ENCODE measurements at regions not wholly inside any gene's neighbourhood (a gene's known extent, or its start where the extent isn't known, plus 50 kb on each side); places are given as distances from the start of the nearest gene placed in this dataset.
"Not testable (repeated sequence)": the region's sequence is repeated elsewhere in the genome, so short reads cannot be mapped to it uniquely, and the experiment has no call there.

GRCh38 chr3:188974856-188975599, 196.7 kb upstream of the TPRG1 start:
- DNase-seq = no peak

GRCh38 chr3:188975600-188976314, 196.0 kb upstream of the TPRG1 start:
- no peak for DNase-seq

DNA sequence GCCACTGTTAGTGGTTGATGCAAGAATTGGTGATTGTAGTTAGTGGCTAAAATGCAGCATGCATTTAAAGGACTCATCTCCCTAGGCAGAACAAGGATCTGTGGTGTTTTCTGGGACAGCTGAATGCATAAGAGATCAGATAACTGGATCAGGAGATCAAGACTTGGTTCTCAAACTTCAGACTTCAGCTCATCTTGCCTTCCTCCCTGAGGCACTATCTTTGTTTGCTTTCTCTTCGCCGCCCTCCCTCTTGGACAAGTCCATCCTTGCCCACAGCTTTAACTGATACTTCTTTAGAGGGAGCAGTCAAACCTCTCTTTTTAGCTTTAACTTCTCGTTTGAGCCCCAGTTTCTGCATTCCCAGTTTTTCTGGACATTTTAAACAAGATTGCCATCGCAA, 195.4 kb upstream of the TPRG1 start:
- no peak for DNase-seq

DNA sequence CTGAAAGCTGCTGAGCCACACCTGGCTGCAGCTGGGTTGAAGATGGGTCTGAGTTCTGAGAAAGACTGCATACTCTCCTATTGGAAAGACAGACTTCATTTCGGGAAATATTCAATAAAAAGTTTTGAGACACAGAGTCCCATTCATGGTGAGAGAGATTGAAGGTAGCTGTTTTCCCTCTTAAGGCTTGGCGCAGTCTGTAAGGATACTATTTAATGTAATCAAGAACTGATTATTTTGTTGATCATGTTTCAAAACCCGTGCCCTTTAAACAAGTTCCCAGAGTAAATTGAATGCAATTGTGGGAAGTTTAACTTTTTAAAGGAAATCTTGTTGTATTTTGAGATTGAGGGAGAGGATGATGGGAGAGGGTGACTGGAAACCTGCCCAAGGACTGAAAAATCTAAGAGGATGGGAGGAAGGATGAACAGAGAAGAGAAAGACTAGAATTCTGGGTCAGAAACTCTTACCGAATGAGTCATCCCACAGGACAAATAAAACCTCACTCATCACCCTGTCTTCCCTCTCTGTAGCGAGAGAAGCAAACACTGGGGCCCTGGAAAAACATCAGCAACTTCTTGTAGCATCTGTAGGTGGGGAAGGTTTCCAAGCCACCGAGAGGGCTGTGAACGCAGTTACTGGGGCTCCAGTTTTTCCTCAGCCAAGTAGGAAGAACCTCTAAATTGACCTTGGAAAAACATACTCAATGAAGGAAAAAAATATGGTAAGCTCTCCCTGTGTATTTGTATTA, 193.2 kb upstream of the TPRG1 start:
- no peak for DNase-seq

DNA sequence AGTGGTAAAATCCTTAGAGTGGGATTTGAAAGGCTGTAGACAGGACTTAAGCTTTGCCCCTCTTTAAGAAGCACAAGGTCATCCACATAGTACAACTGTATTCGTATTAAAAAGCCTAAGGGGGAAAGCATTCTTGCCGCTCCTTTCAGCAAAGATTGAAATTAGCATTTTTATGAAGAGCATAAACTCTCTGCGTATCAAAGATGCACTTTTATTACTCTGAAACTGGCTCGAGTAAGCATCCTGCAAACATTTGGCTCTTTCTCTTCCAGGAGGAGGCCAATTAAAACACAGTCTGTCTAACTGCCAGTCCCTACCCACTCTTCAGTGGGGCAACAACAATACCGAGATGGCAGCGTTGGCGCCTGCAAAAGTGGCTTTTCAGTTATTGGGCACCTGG, 192.5 kb upstream of the TPRG1 start:
- DNase-seq = no peak

DNA sequence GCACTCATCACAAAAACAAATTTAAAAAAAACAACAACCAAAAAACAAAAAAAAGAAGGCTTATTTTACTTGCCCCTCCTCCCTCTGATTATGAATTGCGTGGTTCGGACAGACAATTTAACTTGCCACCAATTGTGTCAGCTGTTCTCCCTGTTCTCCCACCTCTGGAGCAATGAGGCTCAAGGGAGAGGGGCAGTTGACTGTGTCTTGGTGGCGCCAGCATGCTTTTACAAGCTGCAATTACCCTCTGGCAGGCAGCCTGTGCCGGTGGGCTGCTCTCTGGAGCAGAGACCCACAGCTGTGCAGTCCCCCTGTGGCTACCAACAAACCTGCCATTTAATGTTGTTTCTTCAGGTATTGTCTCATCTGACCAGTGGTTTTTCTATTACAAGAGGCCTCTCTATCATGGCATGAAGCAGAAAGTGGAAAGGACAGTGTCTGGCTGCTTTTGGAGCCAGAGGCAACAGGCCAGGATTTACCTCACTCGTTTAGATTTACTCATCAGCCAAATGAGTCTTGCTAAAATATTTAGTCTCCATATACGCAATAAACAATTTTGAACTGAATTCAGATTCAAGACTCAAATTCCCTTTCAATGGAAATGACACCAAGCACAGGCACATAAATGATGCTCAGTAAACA, 192.0 kb upstream of the TPRG1 start:
- DNase-seq = peak in 1 of 2 experiments; percentile 19

GRCh38 chr3:188993181-188993580, 178.6 kb upstream of the TPRG1 start:
- no peak for DNase-seq

- no peak for DNase-seq
These were observed 170.2 kb upstream of the TPRG1 start for GRCh38 chr3:189001559-189001958.

DNA sequence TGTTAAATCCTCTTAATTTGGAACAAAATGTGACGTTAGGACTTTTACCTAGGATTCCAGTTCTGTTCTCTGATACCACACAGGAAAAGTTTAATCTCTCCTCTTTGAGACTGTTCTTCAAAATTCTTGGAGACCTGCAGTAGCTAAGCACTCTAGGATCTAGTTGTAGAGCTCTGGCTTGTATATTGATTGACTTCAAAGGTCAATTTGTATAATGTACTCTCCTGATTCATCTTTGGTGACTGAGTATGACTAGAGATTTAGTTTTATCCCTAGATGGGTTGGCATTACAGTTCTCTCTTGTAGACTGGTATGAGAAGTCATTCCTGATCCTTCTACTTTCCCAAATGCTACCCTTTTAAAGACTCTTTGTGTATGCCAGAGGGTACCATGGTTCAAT, 168.4 kb upstream of the TPRG1 start:
- no peak for DNase-seq

DNA sequence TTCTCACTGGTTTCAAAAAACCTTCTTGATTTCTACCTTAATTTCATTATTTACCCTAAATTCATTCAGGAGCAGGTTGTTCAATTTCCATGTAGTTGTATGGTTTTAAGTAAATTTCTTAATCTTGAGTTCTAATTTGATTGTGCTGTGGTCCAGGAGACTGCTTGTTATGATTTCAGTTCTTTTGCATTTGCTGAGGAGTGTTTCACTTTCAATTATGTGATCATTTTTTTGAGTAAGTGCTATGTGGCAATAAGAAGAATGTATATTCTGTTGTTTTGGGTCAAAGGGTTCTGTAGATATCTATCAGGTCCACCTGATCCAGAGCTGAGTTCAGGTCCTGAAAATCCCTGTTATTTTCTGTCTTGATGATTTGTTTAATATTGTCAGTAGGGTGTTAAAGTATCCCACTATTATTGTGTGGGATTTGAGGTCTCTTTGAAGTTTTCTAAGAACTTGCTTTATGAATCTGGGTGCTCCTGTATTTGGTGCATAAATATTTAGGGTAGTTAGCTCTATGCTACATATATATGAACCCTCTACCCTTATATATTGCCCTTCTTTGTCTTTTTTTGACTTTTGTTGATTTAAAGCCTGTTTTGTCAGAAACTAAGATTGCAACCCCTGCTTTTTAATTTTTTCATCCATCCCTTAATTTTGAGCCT, 158.4 kb upstream of the TPRG1 start:
- no peak for DNase-seq

DNA sequence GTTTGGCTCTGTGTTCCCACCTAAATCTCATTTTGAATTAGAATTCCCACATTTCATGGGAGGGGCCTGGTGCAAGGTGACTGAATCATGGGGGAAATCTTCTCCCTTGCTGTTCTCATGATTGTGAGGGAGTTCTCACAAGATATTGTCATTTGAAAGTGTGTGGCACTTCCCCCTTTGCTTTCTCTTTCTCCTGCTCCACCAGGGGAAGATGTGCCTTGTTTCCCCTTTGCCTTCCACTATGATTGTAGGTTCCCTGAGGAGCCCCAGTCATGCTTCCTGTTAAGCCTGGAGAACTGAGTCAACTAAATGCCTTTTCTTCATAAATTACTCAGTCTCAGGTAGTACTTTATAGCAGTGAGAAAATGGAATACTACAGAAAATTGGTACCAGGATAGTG, 157.2 kb upstream of the TPRG1 start:
- DNase-seq = no peak

GRCh38 chr3:189022576-189023466, 148.9 kb upstream of the TPRG1 start:
- DNase-seq = not testable (repeated sequence)

DNA sequence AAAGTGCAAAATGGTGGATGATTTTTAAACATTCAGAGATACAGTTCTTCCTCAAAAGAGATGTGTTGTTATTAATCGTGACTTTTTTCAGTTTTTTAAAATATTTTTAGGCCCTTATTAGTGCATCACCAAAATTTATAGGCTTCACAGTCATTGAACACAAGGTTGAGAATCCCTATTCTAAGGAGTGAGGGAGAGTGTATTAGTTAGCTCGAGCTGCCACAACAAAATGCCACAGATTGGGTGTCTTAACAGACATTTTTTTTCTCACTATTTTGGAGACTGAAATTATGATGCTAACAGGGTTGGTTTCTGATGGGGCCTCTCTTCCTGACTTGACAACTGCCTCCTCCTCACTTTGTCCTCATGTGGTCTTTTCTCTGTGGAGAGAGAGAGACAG, 145.9 kb upstream of the TPRG1 start:
- no peak for DNase-seq

GRCh38 chr3:189027626-189028155, 144.1 kb upstream of the TPRG1 start:
- DNase-seq = no peak

DNA sequence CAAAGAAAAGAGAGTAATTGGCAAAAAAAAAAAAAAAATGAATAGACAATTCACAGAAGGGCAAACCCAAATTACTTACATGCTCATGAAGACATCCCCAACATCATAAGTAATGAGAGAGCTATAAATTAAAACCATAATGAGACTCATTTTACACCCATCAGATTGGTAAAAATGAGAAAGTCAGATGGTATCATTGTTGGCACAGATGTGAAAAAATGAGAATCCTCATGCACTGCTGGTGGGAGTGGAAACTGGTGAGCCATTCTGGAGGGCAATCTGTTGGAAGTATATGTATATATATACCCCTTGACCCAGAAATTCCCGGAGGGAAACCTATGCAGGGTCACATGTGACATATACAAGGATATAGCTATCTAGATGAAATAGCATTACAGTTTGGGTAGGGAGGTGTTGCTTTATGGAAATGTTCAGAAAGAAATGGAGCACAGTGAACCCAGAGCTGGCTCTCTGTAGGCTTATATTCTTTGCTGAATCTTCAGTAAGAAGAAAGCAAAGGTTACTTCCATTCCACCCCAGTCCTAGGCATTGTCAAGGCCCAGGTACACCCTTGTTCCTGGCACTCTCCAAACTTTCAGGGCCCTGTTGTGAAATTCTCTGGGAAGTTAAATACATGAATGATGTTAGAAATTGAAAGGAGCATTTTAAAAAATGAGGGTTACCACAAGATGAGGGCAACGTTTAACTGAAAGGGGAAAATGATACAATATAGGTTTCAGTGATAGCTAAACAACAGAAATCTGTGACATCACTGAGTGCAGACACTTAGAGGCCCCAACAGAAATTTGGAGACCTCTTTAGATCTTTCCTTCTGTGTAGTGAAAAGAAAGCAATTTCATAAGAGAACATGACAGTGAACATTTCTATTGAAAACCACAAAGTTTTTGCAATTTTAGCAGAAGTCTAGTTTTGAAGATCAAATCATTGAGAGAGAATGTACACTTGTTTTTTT, 132.7 kb upstream of the TPRG1 start:
- DNase-seq = no peak

DNA sequence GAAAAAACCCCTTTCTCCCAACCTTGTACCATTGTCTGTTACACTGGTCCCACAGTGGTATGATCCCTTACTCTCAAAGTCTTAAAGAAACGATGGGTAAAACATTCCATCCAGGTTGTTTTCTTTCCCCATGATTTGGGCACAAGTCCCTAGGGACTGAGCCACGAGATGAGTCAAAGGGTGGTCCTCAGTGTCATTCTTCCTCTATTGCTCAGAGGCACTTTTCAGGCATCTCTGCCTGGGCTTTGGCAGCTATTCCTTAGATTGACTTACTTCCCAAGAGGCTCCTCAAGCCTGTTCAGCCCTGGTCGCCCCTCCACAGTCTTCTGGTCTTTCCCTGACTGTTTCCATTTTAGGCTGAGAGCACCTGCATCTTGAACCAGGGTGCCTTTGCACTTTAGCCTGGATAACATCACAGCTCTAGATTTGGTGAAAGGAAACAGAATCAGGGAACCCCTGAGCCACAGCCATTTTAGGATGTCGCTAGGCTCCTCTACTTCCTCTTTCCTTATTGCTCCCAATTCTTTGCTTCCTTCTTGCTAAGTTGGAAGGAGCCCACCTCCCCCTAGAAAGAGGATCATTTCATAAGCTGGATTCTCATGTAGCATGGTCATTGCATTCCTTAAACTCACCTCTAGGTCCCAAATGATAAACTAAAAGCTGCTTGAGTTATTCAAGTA, 131.0 kb upstream of the TPRG1 start:
- no peak for DNase-seq

DNA sequence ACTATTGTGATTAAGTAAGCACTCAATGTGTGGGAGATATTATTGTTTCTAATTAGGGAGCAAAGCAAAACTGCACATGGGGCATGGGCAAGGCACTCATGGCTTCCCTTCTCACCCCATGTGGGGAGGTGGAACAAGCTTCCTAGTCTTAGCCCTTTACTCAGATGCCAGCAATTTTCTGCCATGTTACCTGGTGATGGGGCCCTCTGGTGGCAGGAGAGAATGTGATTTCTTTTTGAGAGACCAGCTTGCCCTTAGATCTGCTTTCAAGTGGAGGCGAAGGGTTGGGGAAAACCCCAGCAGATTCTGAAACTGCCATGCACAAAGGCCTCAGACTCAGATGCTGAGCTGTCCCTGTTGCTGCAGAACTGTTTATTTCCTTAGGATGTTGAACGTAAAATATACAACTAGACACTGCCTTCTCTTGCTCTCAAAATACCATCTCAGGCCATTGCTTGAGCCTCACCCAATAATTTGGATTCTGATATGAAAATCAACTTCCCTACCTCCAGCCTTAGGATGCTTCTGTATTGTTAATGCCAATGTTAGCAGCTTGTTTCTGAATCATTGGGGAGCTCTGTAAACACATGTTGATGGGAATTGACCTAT, 130.2 kb upstream of the TPRG1 start:
- DNase-seq = peak in 1 of 2 experiments; percentile 3

GRCh38 chr3:189042832-189043231, 128.9 kb upstream of the TPRG1 start:
- DNase-seq = no peak
